Nucleus accumbens (tissue), 56 donors: ENCODE measurements at regions not wholly inside any gene's neighbourhood (a gene's known extent, or its start where the extent isn't known, plus 50 kb on each side); places are given as distances from the start of the nearest gene placed in this dataset.

ENCODE experiments used
- DNase-seq, 56 donors: peaks; one replicate each; lab custom pipeline; 2025; lab: John Stamatoyannopoulos, UW

- DNase-seq, result no peak
These were observed 50.4 kb downstream of the ZBTB38 start for GRCh38 chr3:141418751-141419150.

- DNase-seq, result no peak
These were observed 51.6 kb downstream of the ZBTB38 start for GRCh38 chr3:141419946-141420345.

- DNase-seq, result no peak
These were observed 52.9 kb downstream of the ZBTB38 start for GRCh38 chr3:141421186-141421585.

GRCh38 chr3:141421639-141422319, 53.5 kb downstream of the ZBTB38 start:
- peak in 1 of 56 donors; percentile 35 for DNase-seq

- DNase-seq, result no peak
These were observed 54.8 kb downstream of the ZBTB38 start for GRCh38 chr3:141422961-141423582.

GRCh38 chr3:141425523-141426233, 57.4 kb downstream of the ZBTB38 start:
- no peak for DNase-seq

GRCh38 chr3:141426404-141427034, 58.2 kb downstream of the ZBTB38 start:
- DNase-seq, result peak in 42 of 56 donors; percentile 6 to 81 (median 42)

GRCh38 chr3:141427764-141428163, 59.1 kb upstream of the RASA2 start:
- no peak for DNase-seq

GRCh38 chr3:141429371-141430035, 57.3 kb upstream of the RASA2 start:
- no peak for DNase-seq

GRCh38 chr3:141430316-141430715, 56.5 kb upstream of the RASA2 start:
- DNase-seq, result no peak

GRCh38 chr3:141431411-141432378, 55.1 kb upstream of the RASA2 start:
- DNase-seq, result peak in 30 of 56 donors; percentile 8 to 70 (median 31)

GRCh38 chr3:141432904-141433303, 53.9 kb upstream of the RASA2 start:
- no peak for DNase-seq

- no peak for DNase-seq
These were observed 52.6 kb upstream of the RASA2 start for GRCh38 chr3:141434255-141434654.

GRCh38 chr3:141436180-141436579, 50.6 kb upstream of the RASA2 start:
- DNase-seq, result no peak
